H1 (cell line): ENCODE measurements at regions not wholly inside any gene's neighbourhood (a gene's known extent, or its start where the extent isn't known, plus 50 kb on each side); places are given as distances from the start of the nearest gene placed in this dataset.

Experiments
- CHD7 ChIP-seq: fragments of 300-600 bp; sonication (generic); IDR thresholded peaks from 2 replicates; pipeline ENCODE4 v1.7.1; 2012; ENCODE audit warnings: low read length, moderate library complexity, mild to moderate bottlenecking, inconsistent platforms; ENCODE audit not compliant: insufficient replicate concordance
- CTCF ChIP-seq, 3 experiments: IDR thresholded peaks; 1 replicate in 2 of 3; 2 replicates in 1 of 3; pipeline versions ENCODE4 v1.5.1 to v1.6.1; 2011; ENCODE audit warnings: low read length in 3 of 3, mild to moderate bottlenecking in 3 of 3, inconsistent platforms in 2 of 3, low read depth in 1 of 3, moderate library complexity in 1 of 3; ENCODE audit not compliant: insufficient read depth in 1 of 3; ENCODE audit errors: control extremely low read depth in 1 of 3
- FOSL1 ChIP-seq: IDR thresholded peaks from 2 replicates; pipeline ENCODE4 v1.6.1; 2011; ENCODE audit warnings: mild to moderate bottlenecking, low read depth, low read length, moderate library complexity; ENCODE audit not compliant: insufficient read depth
- HDAC2 ChIP-seq, 2 experiments: fragments of 300-600 bp in 1 of 2; sonication (generic) in 1 of 2; IDR thresholded peaks; 2 replicates each; pipeline ENCODE4 v1.6.1; 2011 to 2012; ENCODE audit warnings: low read depth in 2 of 2, low read length in 2 of 2, mild to moderate bottlenecking in 2 of 2, moderate library complexity in 2 of 2, borderline replicate concordance in 1 of 2, inconsistent platforms in 1 of 2
- PHF8 ChIP-seq: fragments of 200-600 bp; sonication (generic); conservative IDR thresholded peaks from 2 replicates; pipeline ENCODE4 v1.7.1; 2012; ENCODE audit warnings: low read depth, mild to moderate bottlenecking, inconsistent platforms, low read length, moderate library complexity
- RXRA ChIP-seq: IDR thresholded peaks from 2 replicates; pipeline ENCODE4 v1.6.1; 2011; ENCODE audit warnings: low read depth, mild to moderate bottlenecking, low read length, moderate library complexity; ENCODE audit not compliant: insufficient read depth
- SP4 ChIP-seq: IDR thresholded peaks from 2 replicates; pipeline ENCODE4 v1.6.1; 2012; ENCODE audit warnings: low read length, inconsistent platforms

GRCh38 chr15:34693053-34693744 is 61.6 kb downstream of the GJD2 start (continued):
- TF ChIP-seq SP4: no peak
- TF ChIP-seq CHD7: no peak
- TF ChIP-seq HDAC2 (IDR thresholded peaks at IDR 0.05; ENCODE audit: borderline replicate concordance in 1 of 2, low read depth in 2 of 2, low read length in 2 of 2): no peak
- TF ChIP-seq FOSL1: no peak
- TF ChIP-seq RXRA: no peak
- TF ChIP-seq CTCF (IDR thresholded peaks at IDR 0.05; ENCODE audit: control extremely low read depth in 1 of 3, insufficient read depth in 1 of 3, low read depth in 1 of 3, low read length in 3 of 3): no peak
- no peak for TF ChIP-seq PHF8
